PFSK-1 (cell line): ENCODE measurements at regions not wholly inside any gene's neighbourhood (a gene's known extent, or its start where the extent isn't known, plus 50 kb on each side); places are given as distances from the start of the nearest gene placed in this dataset.

Source experiments
- FOXP2 ChIP-seq: optimal IDR thresholded peaks from 2 replicates; pipeline ENCODE3; 2011; ENCODE audit warnings: borderline replicate concordance, control low read depth, inconsistent platforms; ENCODE audit not compliant: insufficient read depth; ENCODE audit errors: extremely low read length, extremely low read depth
- POLR2AphosphoS5 ChIP-seq: IDR thresholded peaks from 2 replicates; pipeline ENCODE4 v1.6.1; 2012; ENCODE audit warnings: low read depth, mild to moderate bottlenecking, control low read depth, low read length, moderate library complexity
- REST ChIP-seq, 2 experiments: IDR thresholded peaks; 2 replicates each; pipeline versions ENCODE4 v1.6.1 to v1.8.0; 2011 to 2012; ENCODE audit warnings: low read depth in 2 of 2, low read length in 2 of 2, control low read depth in 1 of 2, inconsistent platforms in 1 of 2, mild to moderate bottlenecking in 1 of 2, moderate library complexity in 1 of 2; ENCODE audit not compliant: insufficient read depth in 1 of 2
- SIN3A ChIP-seq: IDR thresholded peaks from 2 replicates; pipeline ENCODE4 v1.6.1; 2012; ENCODE audit warnings: mild to moderate bottlenecking, low read length, moderate library complexity, borderline replicate concordance; ENCODE audit not compliant: insufficient read depth
- TAF1 ChIP-seq: IDR thresholded peaks from 2 replicates; pipeline ENCODE4 v1.6.1; 2012; ENCODE audit warnings: low read length, control low read depth, borderline replicate concordance; ENCODE audit not compliant: insufficient read depth

- no peak for TF ChIP-seq FOXP2
- no peak for TF ChIP-seq SIN3A
- no peak for TF ChIP-seq POLR2AphosphoS5
- no peak for TF ChIP-seq TAF1
- TF ChIP-seq REST (IDR thresholded peaks at IDR 0.05; ENCODE audit: insufficient read depth in 1 of 2, low read depth in 2 of 2, low read length in 2 of 2), result no peak
These were observed 53.3 kb downstream of the C7orf25 start for GRCh38 chr7:42858570-42858969.

GRCh38 chr7:42856605-42856987 lies 55.3 kb downstream of the C7orf25 start:
- no peak for TF ChIP-seq POLR2AphosphoS5
- TF ChIP-seq TAF1, result no peak
- no peak for TF ChIP-seq FOXP2
- no peak for TF ChIP-seq REST (IDR thresholded peaks at IDR 0.05; ENCODE audit: insufficient read depth in 1 of 2, low read depth in 2 of 2, low read length in 2 of 2)
- TF ChIP-seq SIN3A, result no peak

GRCh38 chr7:42854571-42855118 lies 57.2 kb downstream of the C7orf25 start:
- TF ChIP-seq POLR2AphosphoS5 (no peak), TAF1 (no peak), FOXP2 (no peak), SIN3A (no peak), REST (IDR thresholded peaks at IDR 0.05; ENCODE audit: insufficient read depth in 1 of 2, low read depth in 2 of 2, low read length in 2 of 2) (no peak)

GRCh38 chr7:42852531-42852930 lies 59.3 kb downstream of the C7orf25 start:
- TF ChIP-seq FOXP2 (no peak), POLR2AphosphoS5 (no peak), TAF1 (no peak), REST (IDR thresholded peaks at IDR 0.05; ENCODE audit: insufficient read depth in 1 of 2, low read depth in 2 of 2, low read length in 2 of 2) (no peak), SIN3A (no peak)

GRCh38 chr7:42843205-42843800 lies 68.6 kb downstream of the C7orf25 start:
- no peak for TF ChIP-seq FOXP2
- TF ChIP-seq REST (IDR thresholded peaks at IDR 0.05; ENCODE audit: insufficient read depth in 1 of 2, low read depth in 2 of 2, low read length in 2 of 2), result no peak
- no peak for TF ChIP-seq SIN3A
- no peak for TF ChIP-seq TAF1
- no peak for TF ChIP-seq POLR2AphosphoS5
